Activated T-helper 2 cell treated with anti-CD3 and anti-CD28 coated beads, Interferon-gamma antibody, Interleukin-2, Interleukin-4, amounts not matched to agents 10 μg/mL and 5 μg/mL and 100 μg/mL, durations not matched to agents 14 hours and 24 hours and 36 hours (primary cell): ENCODE measurements at regions not wholly inside any gene's neighbourhood (a gene's known extent, or its start where the extent isn't known, plus 50 kb on each side); places are given as distances from the start of the nearest gene placed in this dataset.

Experiments used
- DNase-seq: peaks from one replicate; pipeline ENCODE4 v3.0.0; 2021; ENCODE audit warnings: low spot score
- H3K27ac Mint-ChIP-seq: one replicate; pipeline ENCODE4 v1.8.0; 2021; ENCODE audit warnings: mixed read lengths
- H3K27me3 Mint-ChIP-seq: one replicate; pipeline ENCODE4 v1.8.0; 2021; ENCODE audit warnings: low read depth, mixed read lengths
- H3K36me3 Mint-ChIP-seq: one replicate; pipeline ENCODE4 v1.8.0; 2021; ENCODE audit warnings: low read depth, mixed read lengths
- H3K4me1 Mint-ChIP-seq: one replicate; pipeline ENCODE4 v1.8.0; 2021; ENCODE audit warnings: low read depth, mixed read lengths
- H3K4me3 Mint-ChIP-seq: one replicate; pipeline ENCODE4 v1.8.0; 2021; ENCODE audit warnings: low read depth, mild to moderate bottlenecking, moderate library complexity, mixed read lengths
- H3K9me3 Mint-ChIP-seq: one replicate; pipeline ENCODE4 v1.8.0; 2021; ENCODE audit warnings: mixed read lengths
- intact Hi-C: fragments of 100-400 bp; cut with micrococcal nuclease; formaldehyde crosslinking; loops from one replicate; pipeline ENCODE4 v1.15.1; 2023

- intact Hi-C loops, result loop anchor here (10.0 kb wide), 1 partner anchor 140 kb away; no protein-coding TSS in a partner anchor
- H3K36me3 Mint-ChIP-seq, result peaks cover 4% of the 10 kb centered on the region
- H3K27me3 Mint-ChIP-seq, result peaks cover 20% of the 10 kb centered on the region
- peaks cover 21% of the 10 kb centered on the region for H3K4me1 Mint-ChIP-seq
- no peak for DNase-seq
- H3K9me3 Mint-ChIP-seq, result peaks cover 8% of the 10 kb centered on the region
- no peak overlapping the region for H3K27ac Mint-ChIP-seq
- no peak overlapping the region for H3K4me3 Mint-ChIP-seq
These were observed 58.5 kb downstream of the PSMG1 start for GRCh38 chr21:39124681-39125251.

GRCh38 chr21:39123375-39123774, 59.9 kb downstream of the PSMG1 start:
- intact Hi-C loops, result loop anchor here (10.0 kb wide), 1 partner anchor 139 kb away; no protein-coding TSS in a partner anchor

GRCh38 chr21:39121600-39122355, 61.5 kb downstream of the PSMG1 start:
- Mint-ChIP-seq H3K27me3 (peaks cover 5% of the 10 kb centered on the region), H3K4me1 (peaks cover 21% of the 10 kb centered on the region), H3K9me3 (peaks cover 8% of the 10 kb centered on the region), H3K36me3 (peaks cover 4% of the 10 kb centered on the region), H3K27ac (no peak overlapping the region), H3K4me3 (no peak overlapping the region)
- intact Hi-C loops, result loop anchor here (10.0 kb wide), 1 partner anchor 137 kb away; no protein-coding TSS in a partner anchor
- DNase-seq, result no peak

More at GRCh38 chr21:39123375-39123774, 59.9 kb downstream of the PSMG1 start:
- Mint-ChIP-seq H3K4me1 (peaks cover 21% of the 10 kb centered on the region), H3K9me3 (peaks cover 8% of the 10 kb centered on the region), H3K4me3 (no peak overlapping the region), H3K36me3 (peaks cover 4% of the 10 kb centered on the region), H3K27me3 (peaks cover 11% of the 10 kb centered on the region), H3K27ac (no peak overlapping the region)
- DNase-seq, result no peak

- Mint-ChIP-seq H3K27me3 (peaks cover 5% of the 10 kb centered on the region), H3K36me3 (peaks cover 4% of the 10 kb centered on the region), H3K4me1 (peaks cover 21% of the 10 kb centered on the region), H3K27ac (no peak overlapping the region), H3K9me3 (peaks cover 8% of the 10 kb centered on the region), H3K4me3 (no peak overlapping the region)
- DNase-seq, result no peak
- intact Hi-C loops, result loop anchor here (10.0 kb wide), 1 partner anchor 136 kb away; no protein-coding TSS in a partner anchor
These were observed 62.2 kb downstream of the PSMG1 start for GRCh38 chr21:39120876-39121599.

GRCh38 chr21:39119891-39120290, 63.4 kb downstream of the PSMG1 start:
- Mint-ChIP-seq H3K27me3 (peaks cover 5% of the 10 kb centered on the region), H3K4me3 (no peak overlapping the region), H3K4me1 (peaks cover 17% of the 10 kb centered on the region), H3K36me3 (peaks cover 4% of the 10 kb centered on the region), H3K9me3 (peaks cover 8% of the 10 kb centered on the region), H3K27ac (no peak overlapping the region)
- no peak for DNase-seq
- intact Hi-C loops, result loop anchor here (10.0 kb wide), 1 partner anchor 135 kb away; no protein-coding TSS in a partner anchor

GRCh38 chr21:39118604-39119215, 64.5 kb downstream of the PSMG1 start:
- Mint-ChIP-seq H3K27me3 (peaks cover 9% of the 10 kb centered on the region), H3K4me3 (no peak overlapping the region), H3K4me1 (peaks cover 17% of the 10 kb centered on the region), H3K36me3 (peaks cover 4% of the 10 kb centered on the region), H3K9me3 (peaks cover 8% of the 10 kb centered on the region), H3K27ac (no peak overlapping the region)
- no peak for DNase-seq
- intact Hi-C loops, result no loop called here

GRCh38 chr21:39118061-39118460, 65.2 kb downstream of the PSMG1 start:
- Mint-ChIP-seq H3K27ac (no peak overlapping the region), H3K4me1 (peaks cover 15% of the 10 kb centered on the region), H3K36me3 (peaks cover 4% of the 10 kb centered on the region), H3K9me3 (peaks cover 4% of the 10 kb centered on the region), H3K27me3 (peaks cover 9% of the 10 kb centered on the region), H3K4me3 (no peak overlapping the region)
- no peak for DNase-seq
- intact Hi-C loops, result no loop called here

GRCh38 chr21:39117440-39117970, 65.7 kb downstream of the PSMG1 start:
- intact Hi-C loops, result no loop called here
- Mint-ChIP-seq H3K36me3 (peaks cover 4% of the 10 kb centered on the region), H3K4me1 (peaks cover 15% of the 10 kb centered on the region), H3K27ac (no peak overlapping the region), H3K9me3 (peaks cover 4% of the 10 kb centered on the region), H3K27me3 (peaks cover 9% of the 10 kb centered on the region), H3K4me3 (no peak overlapping the region)
- no peak for DNase-seq

- Mint-ChIP-seq H3K27ac (no peak overlapping the region), H3K4me3 (no peak overlapping the region), H3K4me1 (peaks cover 10% of the 10 kb centered on the region), H3K27me3 (peaks cover 9% of the 10 kb centered on the region), H3K9me3 (no peaks in the 10 kb centered on the region), H3K36me3 (no peaks in the 10 kb centered on the region)
- no peak for DNase-seq
- intact Hi-C loops, result no loop called here
These were observed 66.4 kb downstream of the PSMG1 start for GRCh38 chr21:39116761-39117439.

GRCh38 chr21:39115576-39116235, 67.5 kb downstream of the PSMG1 start:
- Mint-ChIP-seq H3K4me3 (no peak overlapping the region), H3K4me1 (peaks cover 6% of the 10 kb centered on the region)

GRCh38 chr21:39114871-39115575, 68.2 kb downstream of the PSMG1 start:
- intact Hi-C loops, result no loop called here
- Mint-ChIP-seq H3K4me1 (no peaks in the 10 kb centered on the region), H3K27ac (no peak overlapping the region), H3K36me3 (no peaks in the 10 kb centered on the region), H3K9me3 (no peaks in the 10 kb centered on the region), H3K4me3 (no peak overlapping the region), H3K27me3 (peaks cover 8% of the 10 kb centered on the region)
- no peak for DNase-seq

More at GRCh38 chr21:39115576-39116235, 67.5 kb downstream of the PSMG1 start:
- no peaks in the 10 kb centered on the region for H3K9me3 Mint-ChIP-seq
- intact Hi-C loops, result no loop called here
- no peak for DNase-seq
- H3K27me3 Mint-ChIP-seq, result peaks cover 9% of the 10 kb centered on the region
- H3K36me3 Mint-ChIP-seq, result no peaks in the 10 kb centered on the region
- H3K27ac Mint-ChIP-seq, result no peak overlapping the region
